CD8-positive, alpha-beta memory T cell (primary cell): ENCODE measurements at regions not wholly inside any gene's neighbourhood (a gene's known extent, or its start where the extent isn't known, plus 50 kb on each side); places are given as distances from the start of the nearest gene placed in this dataset.

Experiments
- CTCF ChIA-PET: fragments of 350-600 bp; sonication (Branson Sonifier 250); formaldehyde crosslinking; loops from one replicate; lab custom pipeline; 2021; ENCODE audit warnings: antibody characterized with exemption; lab: Charles Lee
- POLR2A ChIA-PET: fragments of 350-600 bp; sonication (Branson Sonifier 250); formaldehyde crosslinking; loops from one replicate; lab custom pipeline; 2021; ENCODE audit warnings: antibody characterized with exemption; lab: Charles Lee
- DNase-seq, 5 donors: peaks; one replicate each; pipeline versions ENCODE4 v3.0.0 to v3.0.0-alpha.2; 2020 to 2022; ENCODE audit warnings: mixed read lengths in 1 of 5
- H3K27ac ChIP-seq: one replicate; pipeline ENCODE4 v1.7.0; 2013; ENCODE audit warnings: low read depth, mild to moderate bottlenecking, low read length, moderate library complexity
- H3K27me3 ChIP-seq: 2 replicates; pipeline ENCODE4 v1.7.0; 2013; ENCODE audit warnings: low read length, mild to moderate bottlenecking; ENCODE audit not compliant: insufficient read depth, poor library complexity, severe bottlenecking
- H3K36me3 ChIP-seq: 2 replicates; pipeline ENCODE4 v1.7.0; 2013; ENCODE audit warnings: mild to moderate bottlenecking, low read length, moderate library complexity; ENCODE audit not compliant: insufficient read depth
- H3K4me1 ChIP-seq: 2 replicates; pipeline ENCODE4 v1.7.0; 2013; ENCODE audit warnings: mild to moderate bottlenecking, low read length, moderate library complexity; ENCODE audit not compliant: insufficient read depth
- H3K4me3 ChIP-seq: 2 replicates; pipeline ENCODE4 v1.7.0; 2013; ENCODE audit warnings: mild to moderate bottlenecking, low read length
- H3K9me3 ChIP-seq: 2 replicates; pipeline ENCODE4 v1.7.0; 2013; ENCODE audit warnings: mild to moderate bottlenecking, low read length
- H3K27ac Mint-ChIP-seq, 8 donors: one replicate each; pipeline ENCODE4 v1.8.0; 2020 to 2021; ENCODE audit warnings: mixed read lengths in 8 of 8, mild to moderate bottlenecking in 6 of 8, inconsistent platforms in 3 of 8, moderate library complexity in 3 of 8
- H3K27me3 Mint-ChIP-seq, 2 donors: one replicate each; pipeline ENCODE4 v1.8.0; 2020 to 2021; ENCODE audit warnings: mixed read lengths in 2 of 2, mild to moderate bottlenecking in 1 of 2, moderate library complexity in 1 of 2
- H3K36me3 Mint-ChIP-seq, 3 donors: one replicate each; pipeline ENCODE4 v1.8.0; 2020 to 2021; ENCODE audit warnings: mixed read lengths in 3 of 3, inconsistent platforms in 1 of 3, mild to moderate bottlenecking in 1 of 3
- H3K4me1 Mint-ChIP-seq, 3 donors: one replicate each; pipeline ENCODE4 v1.8.0; 2020 to 2021; ENCODE audit warnings: mixed read lengths in 3 of 3, inconsistent platforms in 1 of 3, mild to moderate bottlenecking in 1 of 3
- H3K4me3 Mint-ChIP-seq, 7 donors: one replicate each; pipeline ENCODE4 v1.8.0; 2020 to 2021; ENCODE audit warnings: mixed read lengths in 7 of 7, mild to moderate bottlenecking in 6 of 7, moderate library complexity in 4 of 7, inconsistent platforms in 2 of 7
- H3K9me3 Mint-ChIP-seq, 5 donors: one replicate each; pipeline ENCODE4 v1.8.0; 2020 to 2022; ENCODE audit warnings: mixed read lengths in 5 of 5, mild to moderate bottlenecking in 3 of 5, moderate library complexity in 2 of 5, inconsistent platforms in 1 of 5

DNA sequence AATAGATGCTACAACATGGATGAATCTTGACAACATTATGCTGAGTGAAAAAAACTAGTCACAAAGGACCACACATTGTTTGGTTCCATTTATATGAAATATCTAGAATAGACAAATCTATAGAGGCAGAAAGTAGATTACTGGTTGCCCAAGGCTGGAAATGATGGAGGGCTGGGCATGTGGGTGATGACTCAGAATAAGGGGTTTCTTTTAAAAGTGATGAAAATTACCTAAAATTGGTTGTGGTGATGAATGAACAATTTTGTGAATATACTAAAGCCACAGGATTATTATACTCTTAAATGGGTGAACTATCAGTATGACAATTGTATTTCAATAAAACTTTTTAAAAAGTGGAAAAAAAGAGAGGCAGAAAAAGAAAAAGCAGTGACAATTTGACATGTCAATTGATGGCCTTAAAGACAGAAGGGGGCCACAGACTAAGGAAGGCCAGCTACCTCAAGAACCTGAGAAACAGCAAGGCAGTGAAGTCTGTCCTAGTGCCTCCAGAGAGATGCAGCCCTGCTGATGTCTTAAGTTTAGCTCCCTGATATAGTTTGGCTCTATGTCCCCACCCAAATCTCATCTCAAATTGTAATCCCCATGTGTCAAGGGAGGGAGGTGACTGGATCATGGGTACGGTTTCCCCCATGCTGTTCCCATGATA, 182.7 kb downstream of the PIK3R1 start:
- Histone ChIP-seq H3K27me3 (no peaks in the 10 kb centered on the region), H3K36me3 (no peaks in the 10 kb centered on the region), H3K4me1 (no peaks in the 10 kb centered on the region), H3K4me3 (no peak overlapping the region), H3K9me3 (no peaks in the 10 kb centered on the region), H3K27ac (no peak overlapping the region)
- no peak overlapping the region for H3K27ac Mint-ChIP-seq
- no peaks in the 10 kb centered on the region for H3K36me3 Mint-ChIP-seq
- H3K4me1 Mint-ChIP-seq: peaks cover 2 to 7% (median 4%) of the 10 kb centered on the region in 3 donors
- no peak for DNase-seq
- POLR2A ChIA-PET: no interaction called here
- peaks cover 0 to 2% (median 0%) of the 10 kb centered on the region in 5 donors for H3K9me3 Mint-ChIP-seq
- no peak overlapping the region for H3K4me3 Mint-ChIP-seq
- CTCF ChIA-PET: no interaction called here
- H3K27me3 Mint-ChIP-seq: no peaks in the 10 kb centered on the region

GRCh38 chr5:68403301-68403700, 187.7 kb downstream of the PIK3R1 start:
- H3K36me3 ChIP-seq: no peaks in the 10 kb centered on the region
- Mint-ChIP-seq H3K27ac (peak overlapping the region in 1 of 8 donors; percentile 36), H3K27me3 (no peaks in the 10 kb centered on the region), H3K4me3 (peak overlapping the region in 1 of 7 donors; percentile 69), H3K9me3 (no peaks in the 10 kb centered on the region), H3K36me3 (peaks cover 0 to 1% (median 0%) of the 10 kb centered on the region in 3 donors), H3K4me1 (peaks cover 25 to 33% (median 29%) of the 10 kb centered on the region in 3 donors)
- no peak overlapping the region for H3K4me3 ChIP-seq
- H3K4me1 ChIP-seq: peaks cover 15% of the 10 kb centered on the region
- ChIA-PET POLR2A (no interaction called here), CTCF (interaction anchor here (1.4 kb wide), 1 partner anchor 25 kb away, joined by 3 read pairs; no protein-coding TSS in a partner anchor)
- H3K9me3 ChIP-seq: no peaks in the 10 kb centered on the region
- DNase-seq: no peak
- no peaks in the 10 kb centered on the region for H3K27me3 ChIP-seq
- H3K27ac ChIP-seq: no peak overlapping the region

DNA sequence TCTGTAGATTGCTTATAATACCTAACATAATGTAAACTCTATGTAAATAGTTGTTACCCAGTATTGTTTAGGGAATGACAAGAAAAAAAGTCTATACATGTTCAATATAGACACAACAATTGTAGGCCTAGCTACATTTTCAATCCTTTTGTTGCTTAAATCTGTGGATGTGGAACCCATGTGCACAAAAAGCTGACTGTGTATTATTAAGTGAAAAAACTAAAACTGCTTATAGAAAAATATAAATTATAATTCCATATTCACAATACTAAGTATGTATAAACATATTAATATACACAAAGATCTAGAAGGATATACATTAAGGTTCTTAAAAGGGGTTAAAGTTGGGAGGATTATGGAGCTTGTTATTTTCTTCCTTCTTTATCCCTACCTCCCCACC, 188.7 kb downstream of the PIK3R1 start:
- Histone ChIP-seq H3K9me3 (no peaks in the 10 kb centered on the region), H3K27ac (no peak overlapping the region), H3K36me3 (no peaks in the 10 kb centered on the region), H3K27me3 (no peaks in the 10 kb centered on the region), H3K4me1 (peaks cover 15% of the 10 kb centered on the region), H3K4me3 (no peak overlapping the region)
- H3K4me1 Mint-ChIP-seq: peaks cover 27 to 39% (median 29%) of the 10 kb centered on the region in 3 donors
- POLR2A ChIA-PET: interaction anchor here (0.6 kb wide), 1 partner anchor 151 kb away, joined by 3 read pairs; no protein-coding TSS in a partner anchor
- no peaks in the 10 kb centered on the region for H3K9me3 Mint-ChIP-seq
- peaks cover 0 to 1% (median 0%) of the 10 kb centered on the region in 3 donors for H3K36me3 Mint-ChIP-seq
- H3K4me3 Mint-ChIP-seq: peak overlapping the region in 1 of 7 donors; percentile 26
- H3K27me3 Mint-ChIP-seq: no peaks in the 10 kb centered on the region
- DNase-seq: no peak
- CTCF ChIA-PET: no interaction called here
- no peak overlapping the region for H3K27ac Mint-ChIP-seq

- no peaks in the 10 kb centered on the region for H3K9me3 ChIP-seq
- no peaks in the 10 kb centered on the region for H3K9me3 Mint-ChIP-seq
- ChIA-PET POLR2A (no interaction called here), CTCF (no interaction called here)
- H3K36me3 Mint-ChIP-seq: peaks cover 0 to 1% (median 0%) of the 10 kb centered on the region in 3 donors
- peaks cover 27 to 39% (median 29%) of the 10 kb centered on the region in 3 donors for H3K4me1 Mint-ChIP-seq
- DNase-seq: no peak
- H3K4me3 ChIP-seq: no peak overlapping the region
- no peak overlapping the region for H3K4me3 Mint-ChIP-seq
- no peak overlapping the region for H3K27ac ChIP-seq
- no peaks in the 10 kb centered on the region for H3K36me3 ChIP-seq
- H3K4me1 ChIP-seq: peaks cover 15% of the 10 kb centered on the region
- no peaks in the 10 kb centered on the region for H3K27me3 Mint-ChIP-seq
- peak overlapping the region in 6 of 8 donors; percentile 19 to 88 (median 53) for H3K27ac Mint-ChIP-seq
- H3K27me3 ChIP-seq: no peaks in the 10 kb centered on the region
Observed at GRCh38 chr5:68405026-68405684, 189.6 kb downstream of the PIK3R1 start.

DNA sequence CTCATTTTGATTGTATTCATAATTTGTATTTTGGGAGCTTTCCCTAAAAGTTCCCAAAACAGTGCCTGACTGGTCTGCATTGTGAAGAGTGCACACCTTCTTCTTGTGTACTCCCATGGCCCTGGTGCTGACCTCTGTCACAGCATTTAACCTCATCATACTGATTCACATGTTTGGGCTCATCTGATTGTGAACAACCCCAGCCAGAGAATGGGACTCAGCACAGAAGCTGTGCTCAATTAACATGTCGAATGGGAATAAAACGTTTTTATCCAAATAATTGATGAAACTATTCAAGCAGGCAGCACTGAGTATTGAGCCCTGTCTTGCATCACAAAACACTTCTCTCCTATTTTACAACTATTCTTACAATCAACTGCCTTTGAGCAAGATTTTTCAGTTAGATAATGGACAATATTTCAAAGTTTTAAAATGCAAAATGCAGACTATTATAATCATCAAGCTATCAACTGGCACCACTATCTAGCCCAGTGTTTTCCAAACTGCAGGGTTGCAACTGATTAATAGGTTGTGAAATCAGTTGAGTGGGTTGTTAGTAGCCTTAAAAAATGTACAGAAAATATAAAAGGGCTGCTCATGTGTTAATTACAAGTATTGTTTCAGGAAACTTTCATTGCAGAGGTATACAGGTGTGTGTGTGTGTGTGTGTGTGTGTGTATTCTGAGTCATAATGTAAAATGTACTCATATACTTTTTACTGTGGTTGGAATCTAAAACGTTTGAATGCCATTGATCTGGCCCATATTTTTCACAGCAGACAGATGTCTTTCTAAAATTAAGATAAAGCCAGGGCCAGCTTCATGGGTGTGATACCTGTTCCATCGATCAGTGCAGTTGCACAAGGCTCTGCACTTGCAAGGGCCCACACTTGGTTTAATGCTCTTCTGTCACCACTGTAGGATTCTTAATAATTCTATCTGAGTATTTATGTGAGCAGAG, 190.5 kb downstream of the PIK3R1 start:
- Mint-ChIP-seq H3K9me3 (no peaks in the 10 kb centered on the region), H3K27ac (peak overlapping the region in 6 of 8 donors; percentile 36 to 88 (median 85)), H3K4me1 (peaks cover 27 to 39% (median 29%) of the 10 kb centered on the region in 3 donors), H3K36me3 (peaks cover 0 to 1% (median 0%) of the 10 kb centered on the region in 3 donors), H3K4me3 (peak overlapping the region in 5 of 7 donors; percentile 43 to 82 (median 57)), H3K27me3 (no peaks in the 10 kb centered on the region)
- ChIA-PET CTCF (interaction anchor here (0.9 kb wide), 1 partner anchor 13 kb away, joined by 3 read pairs; no protein-coding TSS in a partner anchor), POLR2A (no interaction called here)
- H3K27me3 ChIP-seq: no peaks in the 10 kb centered on the region
- H3K9me3 ChIP-seq: no peaks in the 10 kb centered on the region
- H3K4me1 ChIP-seq: peaks cover 15% of the 10 kb centered on the region
- no peak overlapping the region for H3K27ac ChIP-seq
- no peaks in the 10 kb centered on the region for H3K36me3 ChIP-seq
- no peak overlapping the region for H3K4me3 ChIP-seq
- no peak for DNase-seq

GRCh38 chr5:68406767-68407241, 191.2 kb downstream of the PIK3R1 start:
- no peaks in the 10 kb centered on the region for H3K9me3 Mint-ChIP-seq
- peaks cover 27 to 39% (median 29%) of the 10 kb centered on the region in 3 donors for H3K4me1 Mint-ChIP-seq
- DNase-seq: peak in 1 of 5 donors; percentile 5
- Histone ChIP-seq H3K36me3 (no peaks in the 10 kb centered on the region), H3K9me3 (no peaks in the 10 kb centered on the region), H3K4me1 (peaks cover 15% of the 10 kb centered on the region), H3K4me3 (no peak overlapping the region), H3K27ac (no peak overlapping the region), H3K27me3 (no peaks in the 10 kb centered on the region)
- H3K27ac Mint-ChIP-seq: peak overlapping the region in 7 of 8 donors; percentile 11 to 88 (median 84)
- H3K4me3 Mint-ChIP-seq: peak overlapping the region in 6 of 7 donors; percentile 43 to 82 (median 59)
- ChIA-PET CTCF (interaction anchor here (0.9 kb wide), 1 partner anchor 13 kb away, joined by 3 read pairs; no protein-coding TSS in a partner anchor), POLR2A (no interaction called here)
- H3K27me3 Mint-ChIP-seq: no peaks in the 10 kb centered on the region
- H3K36me3 Mint-ChIP-seq: peaks cover 0 to 1% (median 0%) of the 10 kb centered on the region in 3 donors

DNA sequence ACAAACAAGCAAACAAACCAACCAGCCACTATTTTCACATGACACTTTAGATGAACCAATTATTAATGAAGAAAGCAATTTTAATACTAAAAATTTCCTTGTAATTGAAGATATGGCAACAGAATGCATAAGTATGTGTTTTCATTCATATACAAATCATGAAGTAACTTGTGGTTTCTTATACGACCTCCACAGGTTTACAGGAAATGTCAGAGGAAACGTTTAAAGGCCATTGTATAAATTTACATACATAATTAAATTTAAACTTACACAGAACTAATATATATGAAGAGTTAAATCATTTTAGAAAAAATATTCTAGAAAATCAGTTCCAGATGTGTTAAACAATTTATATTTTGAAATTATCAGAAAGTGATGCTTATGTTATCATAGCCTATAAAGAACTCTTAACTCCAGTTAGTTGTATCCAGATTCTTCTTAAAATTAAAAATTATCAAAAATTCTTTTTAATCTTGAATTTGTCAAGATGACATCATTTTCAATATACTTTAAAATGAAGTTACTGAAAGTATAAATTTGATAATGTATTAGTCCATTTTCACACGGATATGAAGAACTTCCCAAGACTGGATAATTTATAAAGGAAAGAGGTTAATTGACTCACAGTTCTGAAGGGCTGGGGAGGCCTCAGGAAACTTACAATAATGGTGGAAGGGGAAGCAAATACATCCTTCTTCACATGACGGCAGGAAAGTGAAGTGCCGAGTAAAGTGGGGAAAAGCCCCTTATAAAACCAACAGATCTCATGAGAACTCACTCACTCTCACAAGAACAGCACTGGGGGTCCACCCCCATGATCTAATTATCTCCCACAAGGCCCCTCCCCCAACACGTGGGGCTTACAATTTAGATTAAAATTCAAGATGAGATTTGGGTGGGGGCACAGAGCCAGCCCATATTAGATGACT, 192.0 kb downstream of the PIK3R1 start:
- Mint-ChIP-seq H3K9me3 (no peaks in the 10 kb centered on the region), H3K27ac (peak overlapping the region in 6 of 8 donors; percentile 11 to 88 (median 78)), H3K4me3 (peak overlapping the region in 6 of 7 donors; percentile 43 to 70 (median 59)), H3K27me3 (no peaks in the 10 kb centered on the region), H3K4me1 (peaks cover 27 to 39% (median 29%) of the 10 kb centered on the region in 3 donors), H3K36me3 (peaks cover 0 to 1% (median 0%) of the 10 kb centered on the region in 3 donors)
- Histone ChIP-seq H3K27ac (no peak overlapping the region), H3K27me3 (no peaks in the 10 kb centered on the region), H3K9me3 (no peaks in the 10 kb centered on the region), H3K4me1 (peaks cover 15% of the 10 kb centered on the region), H3K36me3 (no peaks in the 10 kb centered on the region), H3K4me3 (no peak overlapping the region)
- no peak for DNase-seq
- POLR2A ChIA-PET: no interaction called here
- CTCF ChIA-PET: interaction anchor here (0.9 kb wide), 1 partner anchor 12 kb away, joined by 3 read pairs; no protein-coding TSS in a partner anchor
